Stimulated activated naive CD8-positive, alpha-beta T cell treated with anti-CD3 and anti-CD28 coated beads, Interleukin-15, amount 100 ng/mL, for 72 hours (primary cell): ENCODE measurements at regions not wholly inside any gene's neighbourhood (a gene's known extent, or its start where the extent isn't known, plus 50 kb on each side); places are given as distances from the start of the nearest gene placed in this dataset.
"Not testable (repeated sequence)": the region's sequence is repeated elsewhere in the genome, so short reads cannot be mapped to it uniquely, and the experiment has no call there.

Experiments
- ATAC-seq: fragments of 150-1000 bp; cut with Tn5 transposase; 2 replicates; pipeline ENCODE4 v1.10.0; 2021; ENCODE audit warnings: mild to moderate bottlenecking, moderate library complexity
- DNase-seq, 2 donors: peaks; one replicate each; pipeline ENCODE4 v3.0.0; 2021 to 2022
- H3K27ac Mint-ChIP-seq, 2 donors: one replicate each; pipeline ENCODE4 v1.8.0; 2022; ENCODE audit warnings: mild to moderate bottlenecking in 2 of 2, mixed read lengths in 2 of 2, moderate library complexity in 2 of 2
- H3K27me3 Mint-ChIP-seq: one replicate; pipeline ENCODE4 v1.8.0; 2022; ENCODE audit warnings: mixed read lengths
- H3K4me1 Mint-ChIP-seq: one replicate; pipeline ENCODE4 v1.8.0; 2022; ENCODE audit warnings: mild to moderate bottlenecking, mixed read lengths
- H3K4me3 Mint-ChIP-seq, 2 donors: one replicate each; pipeline ENCODE4 v1.8.0; 2022; ENCODE audit warnings: mild to moderate bottlenecking in 2 of 2, mixed read lengths in 2 of 2, moderate library complexity in 1 of 2
- H3K9me3 Mint-ChIP-seq, 2 donors: one replicate each; pipeline ENCODE4 v1.8.0; 2022; ENCODE audit warnings: mixed read lengths in 2 of 2

DNA sequence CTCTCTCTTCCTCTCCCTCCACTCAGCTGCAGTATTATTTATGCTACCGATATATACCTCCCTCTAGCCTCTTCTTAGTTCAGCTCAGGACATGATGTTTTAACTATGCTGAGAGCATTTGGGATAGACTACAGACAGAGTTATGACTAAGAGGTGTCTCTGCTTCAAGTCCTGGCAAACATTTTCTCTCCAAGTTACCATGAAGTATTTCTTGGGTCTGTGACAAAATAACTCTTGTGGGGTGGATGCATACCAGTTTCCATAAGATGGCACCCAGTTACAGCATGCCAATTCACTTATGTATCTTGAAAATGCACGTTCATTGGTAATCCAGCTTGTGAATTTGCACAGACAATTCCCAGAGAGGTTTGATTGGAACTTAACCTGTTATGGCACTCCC lies 737.6 kb downstream of the SLC4A3 start:
- DNase-seq (no peak), ATAC-seq (no peak)
- Mint-ChIP-seq H3K4me3 (no peak overlapping the region), H3K27ac (no peak overlapping the region), H3K9me3 (peaks cover 0 to 7% of the 10 kb centered on the region in 2 donors), H3K4me1 (no peaks in the 10 kb centered on the region), H3K27me3 (no peaks in the 10 kb centered on the region)

DNA sequence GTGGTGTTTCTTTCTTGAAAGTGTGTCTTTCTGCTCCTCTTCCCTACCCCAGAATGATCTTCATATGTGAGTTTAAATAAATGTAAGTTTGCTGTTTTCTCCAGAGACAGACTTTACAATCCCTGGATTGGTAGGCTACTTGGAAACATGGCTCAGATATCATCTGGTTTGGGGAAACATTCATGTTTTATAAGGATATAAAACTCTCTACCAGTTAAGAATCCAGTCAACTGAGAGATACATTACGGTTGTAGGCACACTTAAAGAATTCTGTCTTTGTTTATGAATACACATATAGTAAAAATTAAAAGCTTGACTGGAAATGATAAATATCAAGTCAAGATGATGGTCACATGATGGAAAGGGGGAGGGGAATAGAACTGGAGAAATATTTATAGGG lies 739.3 kb downstream of the SLC4A3 start:
- Mint-ChIP-seq H3K27ac (no peak overlapping the region), H3K9me3 (peaks cover 0 to 7% of the 10 kb centered on the region in 2 donors), H3K4me1 (no peaks in the 10 kb centered on the region), H3K4me3 (no peak overlapping the region), H3K27me3 (no peaks in the 10 kb centered on the region)
- no peak for ATAC-seq
- DNase-seq, result no peak

GRCh38 chr2:220370764-220371163 lies 743.3 kb downstream of the SLC4A3 start:
- ATAC-seq (no peak), DNase-seq (no peak)
- no peak overlapping the region for H3K27ac Mint-ChIP-seq
- peaks cover 0 to 6% of the 10 kb centered on the region in 2 donors for H3K9me3 Mint-ChIP-seq
- no peak overlapping the region for H3K4me3 Mint-ChIP-seq
- H3K4me1 Mint-ChIP-seq, result no peaks in the 10 kb centered on the region
- H3K27me3 Mint-ChIP-seq, result no peaks in the 10 kb centered on the region

GRCh38 chr2:220371211-220371610 lies 743.8 kb downstream of the SLC4A3 start:
- no peaks in the 10 kb centered on the region for H3K27me3 Mint-ChIP-seq
- no peak for ATAC-seq
- no peak for DNase-seq
- H3K27ac Mint-ChIP-seq, result no peak overlapping the region
- no peak overlapping the region for H3K4me3 Mint-ChIP-seq
- no peaks in the 10 kb centered on the region for H3K4me1 Mint-ChIP-seq
- H3K9me3 Mint-ChIP-seq, result peaks cover 0 to 2% of the 10 kb centered on the region in 2 donors

DNA sequence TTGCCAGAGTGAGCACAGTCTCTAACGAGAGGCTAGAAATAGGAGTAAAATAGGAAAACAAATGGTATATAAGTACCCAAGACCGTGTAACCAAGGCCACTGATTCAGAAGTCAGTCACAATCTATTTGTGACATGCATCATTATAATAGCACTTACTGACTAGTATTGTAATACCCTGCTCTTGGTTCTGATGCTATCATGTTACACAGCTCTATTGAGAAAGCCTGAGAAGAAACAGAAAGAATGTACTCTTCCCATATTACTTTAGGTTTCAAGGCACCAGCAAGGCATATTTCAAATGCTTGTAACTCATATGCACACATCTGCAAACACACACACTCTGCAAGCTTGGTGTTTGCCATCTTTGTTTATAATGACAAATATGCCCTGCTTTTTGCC lies 746.4 kb downstream of the SLC4A3 start:
- ATAC-seq, result no peak
- no peak overlapping the region for H3K4me3 Mint-ChIP-seq
- no peaks in the 10 kb centered on the region for H3K4me1 Mint-ChIP-seq
- H3K27ac Mint-ChIP-seq, result no peak overlapping the region
- H3K27me3 Mint-ChIP-seq, result no peaks in the 10 kb centered on the region
- H3K9me3 Mint-ChIP-seq, result peaks cover 0 to 2% of the 10 kb centered on the region in 2 donors
- no peak for DNase-seq

GRCh38 chr2:220374282-220374681 lies 746.9 kb downstream of the SLC4A3 start:
- Mint-ChIP-seq H3K4me1 (no peaks in the 10 kb centered on the region), H3K9me3 (peaks cover 0 to 6% of the 10 kb centered on the region in 2 donors), H3K27ac (no peak overlapping the region), H3K27me3 (no peaks in the 10 kb centered on the region), H3K4me3 (no peak overlapping the region)
- no peak for ATAC-seq
- no peak for DNase-seq

DNA sequence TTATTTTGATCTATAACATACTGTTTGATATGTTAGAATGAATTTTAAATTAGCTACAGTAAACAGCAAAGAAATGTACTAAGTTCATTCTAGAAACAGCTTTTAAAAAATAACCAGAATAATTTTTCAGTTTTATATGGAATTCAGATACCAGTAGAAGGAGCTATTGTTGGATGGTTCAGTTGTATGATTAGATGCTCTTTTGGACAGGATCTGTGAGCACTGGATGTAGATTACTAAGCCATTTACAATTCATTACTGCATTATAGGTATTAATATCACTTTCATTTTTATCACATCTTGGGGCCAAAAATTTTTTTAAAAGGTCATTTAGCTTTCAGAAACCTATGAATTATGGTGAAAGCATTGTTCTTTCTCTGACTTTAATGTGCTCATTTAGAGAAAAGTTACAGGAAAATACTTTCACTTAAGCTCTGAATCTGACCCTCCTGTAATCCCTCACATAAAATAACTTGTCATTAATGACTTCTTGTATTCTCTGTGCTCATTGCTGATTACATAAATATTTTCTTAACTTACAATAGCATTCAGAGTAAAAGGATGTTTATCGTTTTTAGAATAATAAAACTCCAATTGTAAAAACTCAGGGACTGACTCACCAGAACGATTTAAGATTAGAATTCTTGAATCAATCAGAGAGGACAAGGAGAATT lies 750.2 kb downstream of the SLC4A3 start:
- H3K9me3 Mint-ChIP-seq, result peaks cover 0 to 27% of the 10 kb centered on the region in 2 donors
- DNase-seq, result no peak
- H3K4me3 Mint-ChIP-seq, result no peak overlapping the region
- no peaks in the 10 kb centered on the region for H3K27me3 Mint-ChIP-seq
- no peaks in the 10 kb centered on the region for H3K4me1 Mint-ChIP-seq
- ATAC-seq, result no peak
- H3K27ac Mint-ChIP-seq, result no peak overlapping the region

DNA sequence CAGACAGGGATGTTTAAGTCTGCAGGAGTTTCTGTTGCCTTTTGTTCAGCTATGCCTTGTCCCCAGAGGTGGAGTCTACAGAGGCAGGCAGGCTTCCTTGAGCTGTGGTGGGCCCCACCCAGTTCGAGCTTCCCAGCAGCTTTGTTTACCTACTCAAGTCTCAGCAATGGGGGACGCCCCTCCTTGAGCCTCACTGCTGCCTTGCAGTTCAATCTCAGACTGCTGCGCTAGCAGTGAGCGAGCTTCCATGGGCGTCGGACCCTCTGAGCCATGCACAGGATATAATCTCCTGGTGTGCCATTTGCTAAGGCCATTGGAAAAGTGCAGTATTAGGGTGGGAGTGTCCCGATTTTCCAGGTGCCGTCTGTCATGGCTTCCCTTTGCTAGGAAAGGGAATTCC lies 760.3 kb downstream of the SLC4A3 start:
- ATAC-seq, H3K27me3 Mint-ChIP-seq, H3K4me1 Mint-ChIP-seq, H3K4me3 Mint-ChIP-seq, H3K27ac Mint-ChIP-seq, DNase-seq: not testable (repeated sequence)
- H3K9me3 Mint-ChIP-seq, result peaks cover 5 to 21% of the 10 kb centered on the region in 2 donors

- DNase-seq (no peak), ATAC-seq (no peak)
- Mint-ChIP-seq H3K27ac (no peak overlapping the region), H3K4me3 (no peak overlapping the region), H3K27me3 (no peaks in the 10 kb centered on the region), H3K9me3 (no peaks in the 10 kb centered on the region), H3K4me1 (no peaks in the 10 kb centered on the region)
Observed at GRCh38 chr2:220393711-220394110, 766.3 kb downstream of the SLC4A3 start.

- DNase-seq (no peak), ATAC-seq (no peak)
- no peaks in the 10 kb centered on the region for H3K4me1 Mint-ChIP-seq
- H3K27ac Mint-ChIP-seq, result no peak overlapping the region
- H3K9me3 Mint-ChIP-seq, result no peaks in the 10 kb centered on the region
- no peaks in the 10 kb centered on the region for H3K27me3 Mint-ChIP-seq
- no peak overlapping the region for H3K4me3 Mint-ChIP-seq
Observed at GRCh38 chr2:220394433-220394832, 767.0 kb downstream of the SLC4A3 start.

DNA sequence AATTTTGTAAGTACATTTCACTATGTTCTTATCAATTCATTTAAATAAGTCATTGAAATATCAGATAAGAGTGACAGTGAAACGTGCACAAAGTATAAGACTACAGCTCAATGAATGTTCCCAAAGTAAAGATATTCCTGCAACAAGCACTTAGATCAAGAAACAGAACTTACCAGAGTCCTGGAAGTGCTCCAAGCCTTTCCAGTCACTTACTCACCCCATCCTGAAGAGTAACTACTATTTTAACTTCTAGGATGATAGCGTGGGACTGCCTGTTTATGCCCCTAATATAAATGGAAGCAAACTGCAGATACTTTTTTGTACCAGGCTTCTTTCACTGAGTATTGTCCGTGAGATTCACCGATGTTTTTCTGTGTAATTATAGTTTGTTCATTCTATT lies 768.9 kb downstream of the SLC4A3 start:
- Mint-ChIP-seq H3K4me3 (no peak overlapping the region), H3K9me3 (peaks cover 5 to 6% of the 10 kb centered on the region in 2 donors), H3K27me3 (no peaks in the 10 kb centered on the region), H3K4me1 (no peaks in the 10 kb centered on the region), H3K27ac (no peak overlapping the region)
- ATAC-seq (no peak), DNase-seq (no peak)

DNA sequence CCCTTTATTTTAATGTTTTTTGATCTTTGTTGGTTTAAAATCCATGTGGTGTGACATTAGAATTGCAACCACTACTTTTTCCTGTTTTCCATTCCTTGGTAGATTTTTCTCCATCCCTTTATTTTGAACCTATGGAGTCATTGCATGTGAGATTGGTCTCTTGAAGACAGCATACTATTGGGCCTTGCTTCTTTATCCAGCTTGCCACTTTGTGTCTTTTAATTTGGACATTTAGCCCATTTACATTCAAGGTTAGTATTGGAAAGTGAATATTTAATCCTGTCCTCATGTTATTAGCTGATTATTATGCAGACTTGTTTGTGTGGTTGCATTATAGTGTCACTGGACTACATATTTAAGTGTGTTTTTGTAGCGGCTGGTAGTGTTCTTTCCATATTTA lies 782.9 kb downstream of the SLC4A3 start:
- no peaks in the 10 kb centered on the region for H3K4me1 Mint-ChIP-seq
- peaks cover 17 to 49% of the 10 kb centered on the region in 2 donors for H3K9me3 Mint-ChIP-seq
- no peaks in the 10 kb centered on the region for H3K27me3 Mint-ChIP-seq
- ATAC-seq (no peak), DNase-seq (no peak)
- H3K27ac Mint-ChIP-seq, result no peak overlapping the region
- H3K4me3 Mint-ChIP-seq, result no peak overlapping the region

- no peaks in the 10 kb centered on the region for H3K27me3 Mint-ChIP-seq
- no peak overlapping the region for H3K4me3 Mint-ChIP-seq
- no peak for ATAC-seq
- no peaks in the 10 kb centered on the region for H3K4me1 Mint-ChIP-seq
- H3K9me3 Mint-ChIP-seq, result peaks cover 0 to 7% of the 10 kb centered on the region in 2 donors
- H3K27ac Mint-ChIP-seq, result no peak overlapping the region
- DNase-seq, result no peak
Observed at GRCh38 chr2:220417503-220417902, 790.1 kb downstream of the SLC4A3 start.

- H3K27ac Mint-ChIP-seq, result no peak overlapping the region
- DNase-seq, result no peak
- peaks cover 0 to 8% of the 10 kb centered on the region in 2 donors for H3K9me3 Mint-ChIP-seq
- no peaks in the 10 kb centered on the region for H3K4me1 Mint-ChIP-seq
- ATAC-seq, result no peak
- no peak overlapping the region for H3K4me3 Mint-ChIP-seq
- no peaks in the 10 kb centered on the region for H3K27me3 Mint-ChIP-seq
Observed at GRCh38 chr2:220419647-220420046, 792.2 kb downstream of the SLC4A3 start.

DNA sequence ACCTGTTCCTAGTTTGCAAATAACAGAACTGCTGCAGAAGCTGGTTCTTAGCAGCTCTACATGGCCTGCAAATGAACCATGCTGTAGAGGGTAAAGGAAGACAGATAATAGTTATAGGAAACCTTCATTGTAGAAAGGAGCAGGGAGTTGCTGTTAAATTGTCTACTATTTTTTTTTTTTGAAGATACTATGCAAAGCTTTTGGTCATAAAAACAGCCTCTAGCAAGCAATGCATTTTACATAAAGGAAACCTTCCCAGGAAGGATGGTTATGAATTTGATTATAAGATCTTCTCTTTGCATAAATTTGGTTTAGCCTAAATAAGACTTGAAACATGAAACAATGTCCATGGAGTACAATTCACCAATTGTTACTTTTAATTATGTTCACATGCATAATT lies 793.4 kb downstream of the SLC4A3 start:
- H3K27ac Mint-ChIP-seq, result no peak overlapping the region
- peaks cover 0 to 8% of the 10 kb centered on the region in 2 donors for H3K9me3 Mint-ChIP-seq
- H3K4me3 Mint-ChIP-seq, result no peak overlapping the region
- no peak for DNase-seq
- no peak for ATAC-seq
- H3K27me3 Mint-ChIP-seq, result no peaks in the 10 kb centered on the region
- no peaks in the 10 kb centered on the region for H3K4me1 Mint-ChIP-seq

DNA sequence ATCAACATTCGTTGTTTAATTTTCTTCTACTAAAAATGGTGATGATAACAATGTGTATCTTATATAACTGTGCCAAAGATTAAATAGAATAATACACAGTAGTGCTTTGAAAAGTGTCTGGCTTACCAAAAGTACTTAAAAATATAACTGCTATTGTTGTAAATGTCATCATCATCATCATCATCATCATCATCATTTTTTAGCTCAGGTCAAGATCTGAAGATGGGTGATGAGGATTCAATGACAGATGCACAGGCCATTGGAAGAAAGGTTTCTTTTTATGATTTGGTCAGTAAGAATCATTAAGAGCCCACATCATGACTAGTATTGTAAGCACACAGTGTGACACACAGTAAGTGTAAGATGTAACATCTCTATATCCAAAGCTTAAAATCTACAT lies 795.2 kb downstream of the SLC4A3 start:
- ATAC-seq, result no peak
- DNase-seq, result no peak
- H3K27me3 Mint-ChIP-seq, result no peaks in the 10 kb centered on the region
- H3K27ac Mint-ChIP-seq, result no peak overlapping the region
- no peaks in the 10 kb centered on the region for H3K4me1 Mint-ChIP-seq
- peaks cover 0 to 8% of the 10 kb centered on the region in 2 donors for H3K9me3 Mint-ChIP-seq
- no peak overlapping the region for H3K4me3 Mint-ChIP-seq

DNA sequence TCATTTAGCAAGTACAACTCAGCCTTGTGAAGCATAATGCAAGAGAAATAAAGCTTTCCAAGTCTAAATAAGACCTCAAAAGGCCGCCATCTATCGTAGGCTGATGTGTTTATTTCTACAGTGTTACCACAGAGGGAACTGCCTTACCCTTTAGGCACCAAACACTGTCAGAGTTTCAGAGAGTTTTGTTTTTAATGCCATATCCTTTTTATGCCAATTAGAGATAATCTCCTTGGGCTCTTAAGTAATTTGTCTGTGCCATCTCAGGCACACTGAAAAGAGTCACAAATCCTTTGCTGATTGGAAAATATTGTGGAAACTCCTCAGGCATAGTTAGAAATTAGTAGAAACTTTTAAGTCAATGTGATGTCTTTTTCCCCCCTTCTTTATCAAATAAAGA lies 797.1 kb downstream of the SLC4A3 start:
- ATAC-seq, result no peak
- Mint-ChIP-seq H3K27ac (no peak overlapping the region), H3K9me3 (peaks cover 0 to 8% of the 10 kb centered on the region in 2 donors), H3K4me3 (no peak overlapping the region), H3K4me1 (no peaks in the 10 kb centered on the region), H3K27me3 (no peaks in the 10 kb centered on the region)
- DNase-seq, result no peak
